ENCODE measurements at regions not wholly inside any gene's neighbourhood (a gene's known extent, or its start where the extent isn't known, plus 50 kb on each side); places are given as distances from the start of the nearest gene placed in this dataset.

- no peak for DNase-seq
Observed at GRCh38 chr16:9256196-9256595, 164.8 kb downstream of the HAPSTR1 start.

GRCh38 chr16:9257843-9258242 lies 166.4 kb downstream of the HAPSTR1 start:
- no peak for DNase-seq

DNA sequence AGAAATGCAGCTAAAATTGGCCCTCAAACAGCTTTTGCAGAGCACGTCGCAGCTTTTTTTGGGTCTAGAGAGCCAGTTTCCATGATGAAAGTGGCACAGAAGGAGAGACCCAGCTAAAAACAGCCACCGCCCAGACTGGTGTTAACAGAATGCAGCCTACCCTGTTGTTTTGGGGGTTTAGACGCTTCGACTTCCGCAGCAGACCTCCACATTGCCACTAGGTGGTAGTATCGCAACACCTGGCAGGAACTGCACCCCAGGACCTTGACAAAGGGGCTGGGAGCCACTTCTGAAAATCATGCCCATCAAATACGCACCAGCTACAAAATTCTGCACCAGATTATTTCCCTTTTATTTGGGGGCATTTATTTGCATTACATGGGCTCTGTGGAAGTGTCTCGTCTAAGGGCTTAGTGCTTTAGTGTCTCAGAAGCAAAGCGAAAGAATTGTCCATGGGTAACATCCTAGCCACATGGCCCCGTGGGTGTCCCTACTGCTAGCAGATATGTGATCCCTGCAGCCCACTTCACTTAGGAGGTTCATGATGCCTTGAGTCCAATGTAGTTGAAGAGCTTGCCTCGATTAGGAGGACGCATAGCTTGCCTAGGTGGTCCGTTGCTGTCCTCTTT lies 167.1 kb downstream of the HAPSTR1 start:
- DNase-seq: peak; percentile 51

GRCh38 chr16:9259914-9260608 lies 168.6 kb downstream of the HAPSTR1 start:
- DNase-seq: no peak

DNA sequence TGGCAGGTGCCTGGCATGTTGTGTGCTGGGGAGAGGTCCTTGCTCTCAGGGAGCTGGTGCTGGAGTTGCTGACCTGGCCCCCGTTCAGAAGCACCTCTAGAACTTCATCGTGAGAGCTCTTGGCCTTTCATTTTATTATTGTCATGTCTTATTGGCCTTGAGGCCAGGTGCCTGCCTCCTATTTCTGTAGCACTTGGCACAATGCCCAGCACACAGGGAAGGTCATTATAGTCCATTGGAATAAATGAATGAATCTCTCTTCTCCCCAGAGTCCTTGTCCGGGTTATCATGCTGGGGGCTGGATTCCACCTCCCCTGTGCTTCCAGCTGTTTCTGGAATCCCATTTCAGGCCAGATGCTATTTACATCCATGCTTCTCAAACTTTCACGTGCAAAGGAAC lies 169.2 kb downstream of the HAPSTR1 start:
- no peak for DNase-seq

DNA sequence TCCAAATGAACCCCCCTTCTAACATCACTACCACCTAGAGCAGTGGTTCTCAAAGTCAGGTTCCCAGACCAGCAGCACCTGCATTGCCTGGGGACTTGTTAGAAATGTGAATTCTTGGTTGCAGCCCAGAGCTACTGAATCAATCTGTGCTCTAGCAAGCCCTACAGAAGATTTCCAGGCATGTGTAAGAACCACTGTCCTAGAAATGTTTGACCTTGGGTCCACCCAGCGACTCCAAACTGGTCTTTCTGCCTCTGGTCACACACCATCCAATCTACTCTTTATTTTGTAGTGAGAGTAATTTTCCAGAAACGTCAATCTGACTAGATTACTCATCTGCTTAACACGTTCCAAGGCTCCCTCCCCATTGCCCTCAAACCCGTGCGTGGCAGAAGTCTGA lies 169.9 kb downstream of the HAPSTR1 start:
- DNase-seq: no peak

DNA sequence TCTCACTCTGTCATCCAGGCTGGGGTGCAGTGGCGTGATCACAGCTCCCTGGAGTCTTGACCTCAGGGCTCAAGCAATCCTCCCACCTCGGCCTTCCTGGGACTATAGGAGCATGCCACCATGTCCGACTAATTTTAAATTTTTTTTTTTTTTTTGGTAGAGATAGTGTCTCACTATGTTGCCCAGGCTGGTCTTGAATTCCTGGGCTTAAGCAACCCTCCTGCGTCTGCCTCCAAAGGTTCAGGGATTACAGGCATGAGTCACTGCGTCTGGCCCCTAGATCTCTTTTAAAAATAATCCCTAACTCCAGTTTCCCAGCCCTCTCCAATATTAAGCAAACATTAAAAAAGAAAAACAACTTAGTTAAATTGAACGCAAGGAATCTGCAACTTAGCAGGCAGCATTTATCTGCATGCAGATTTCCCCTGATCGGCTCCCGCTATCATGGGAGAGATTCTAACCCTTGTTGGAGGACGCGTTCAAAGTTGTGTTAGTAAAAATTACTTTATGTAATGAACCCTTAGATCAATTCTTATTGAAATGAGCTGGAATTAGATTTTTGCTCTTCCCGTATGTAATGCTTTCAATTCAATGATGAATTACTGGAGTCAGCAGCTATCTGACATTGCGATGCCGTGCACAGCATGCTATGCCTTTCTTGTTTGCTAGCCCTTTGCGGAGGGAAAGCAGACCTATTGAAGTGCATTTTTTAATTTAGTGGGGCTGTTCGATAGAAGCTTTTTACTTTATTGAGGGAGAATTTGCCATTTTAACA lies 171.7 kb downstream of the HAPSTR1 start:
- DNase-seq: no peak

GRCh38 chr16:9264067-9264466 lies 172.6 kb downstream of the HAPSTR1 start:
- DNase-seq: no peak

GRCh38 chr16:9268446-9268845 lies 177.0 kb downstream of the HAPSTR1 start:
- DNase-seq: no peak

GRCh38 chr16:9270424-9270823 lies 179.0 kb downstream of the HAPSTR1 start:
- DNase-seq: no peak

DNA sequence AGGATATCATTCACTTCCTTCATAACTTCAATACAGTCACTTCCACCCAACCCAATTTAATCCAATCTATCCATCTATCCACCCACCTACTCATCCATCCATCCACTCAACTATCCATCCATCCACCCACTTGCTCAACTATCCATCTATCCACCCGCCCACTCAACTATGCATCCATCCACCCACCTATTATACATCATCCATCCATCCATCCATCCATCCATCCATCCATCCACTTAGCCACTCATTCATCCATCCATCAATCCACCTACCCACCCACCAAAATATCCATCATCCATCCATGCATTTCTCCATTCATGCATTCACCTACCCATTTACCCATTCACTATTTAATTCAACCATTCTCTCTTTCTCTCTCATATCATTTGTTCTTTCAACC lies 179.5 kb downstream of the HAPSTR1 start:
- no peak for DNase-seq

DNA sequence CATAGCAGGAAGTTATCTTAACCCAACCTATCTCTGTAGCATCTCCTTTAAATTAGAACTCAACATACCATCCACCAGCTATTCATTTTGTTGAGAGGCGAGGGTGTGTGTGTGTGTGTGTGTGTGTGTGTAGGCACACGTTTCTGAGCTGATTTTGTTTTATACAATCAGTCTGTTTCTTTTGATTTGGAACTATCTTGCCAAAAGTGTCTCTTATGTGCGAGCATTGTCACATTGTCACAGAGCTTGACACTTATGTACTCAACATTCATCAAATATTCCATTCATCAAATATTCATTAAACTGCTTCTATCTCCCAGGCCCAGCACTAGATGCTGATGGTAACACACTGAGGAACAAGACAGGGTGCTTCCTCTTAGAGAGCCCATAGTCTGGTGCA lies 180.4 kb downstream of the HAPSTR1 start:
- no peak for DNase-seq

GRCh38 chr16:9275377-9275776 lies 183.9 kb downstream of the HAPSTR1 start:
- no peak for DNase-seq

GRCh38 chr16:9275816-9276354 lies 184.4 kb downstream of the HAPSTR1 start:
- DNase-seq: no peak

GRCh38 chr16:9279291-9280068 lies 188.0 kb downstream of the HAPSTR1 start:
- DNase-seq: no peak

GRCh38 chr16:9280069-9280466 lies 188.6 kb downstream of the HAPSTR1 start:
- DNase-seq: no peak

GRCh38 chr16:9286930-9287329 lies 195.5 kb downstream of the HAPSTR1 start:
- no peak for DNase-seq

GRCh38 chr16:9296271-9296590 lies 204.8 kb downstream of the HAPSTR1 start:
- no peak for DNase-seq

- DNase-seq: peak; percentile 38
Observed at GRCh38 chr16:9297437-9298113, 206.1 kb downstream of the HAPSTR1 start.

DNA sequence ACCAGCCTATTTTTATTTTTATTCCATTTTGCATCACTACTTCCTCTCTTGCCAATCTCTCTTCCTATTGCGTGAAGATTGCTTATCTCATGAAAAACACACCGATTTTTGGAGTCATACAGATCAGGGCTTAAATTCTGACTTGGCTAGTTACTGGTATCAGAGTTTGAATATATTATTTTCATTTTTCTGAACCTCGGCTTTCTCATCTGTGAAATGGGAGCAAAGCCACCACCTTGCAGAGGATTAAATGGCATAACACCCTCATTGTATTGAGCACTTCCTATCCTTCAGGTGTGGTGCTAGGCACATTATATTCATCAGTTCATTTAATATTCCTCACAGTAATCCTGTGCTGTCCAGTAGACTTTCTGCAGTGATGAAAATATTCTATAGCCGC lies 208.8 kb downstream of the HAPSTR1 start:
- no peak for DNase-seq

- no peak for DNase-seq
Observed at GRCh38 chr16:9302072-9302471, 210.6 kb downstream of the HAPSTR1 start.

DNA sequence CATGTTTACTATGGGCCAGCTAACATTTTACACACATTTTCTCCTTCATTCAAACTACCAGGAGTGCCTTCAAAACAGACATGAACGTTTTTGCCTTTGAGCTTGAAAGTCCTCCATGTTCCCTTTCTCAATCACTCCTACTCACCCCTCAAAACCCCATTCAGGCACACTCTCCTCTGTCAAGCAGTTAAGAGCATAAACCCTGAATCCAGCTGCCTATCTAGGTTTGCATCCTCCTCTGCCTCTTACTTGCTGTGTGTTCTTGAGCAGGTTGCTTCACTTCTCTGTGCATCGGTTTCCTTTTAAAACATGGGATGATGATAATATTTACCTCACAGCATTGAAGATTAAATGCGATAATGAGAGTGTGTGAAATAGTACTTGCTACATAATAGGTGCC lies 215.3 kb downstream of the HAPSTR1 start:
- no peak for DNase-seq

DNA sequence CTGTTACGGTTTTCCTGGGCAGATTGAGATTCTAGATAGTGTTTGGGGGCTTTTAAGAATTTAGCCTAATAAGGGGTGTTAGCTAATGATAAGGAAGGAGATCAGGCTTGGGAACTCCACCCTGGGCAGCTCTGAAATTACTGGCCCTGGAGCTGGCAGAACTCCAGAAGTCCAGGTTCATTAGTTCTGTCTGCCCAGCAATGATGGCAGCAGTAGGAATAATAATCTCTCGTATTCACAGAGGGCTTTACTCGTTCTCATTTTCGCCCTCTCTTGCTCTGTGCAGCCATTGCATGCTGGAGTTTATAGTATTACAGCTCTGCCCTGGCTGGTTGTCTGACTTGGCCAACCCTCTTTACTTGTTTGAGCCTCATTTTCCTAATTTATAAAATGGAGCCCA lies 216.0 kb downstream of the HAPSTR1 start:
- no peak for DNase-seq

Data from midbrain (tissue), 1 donor.